ENCODE measurements at regions not wholly inside any gene's neighbourhood (a gene's known extent, or its start where the extent isn't known, plus 50 kb on each side); places are given as distances from the start of the nearest gene placed in this dataset.
"Not testable (repeated sequence)": the region's sequence is repeated elsewhere in the genome, so short reads cannot be mapped to it uniquely, and the experiment has no call there.

DNA sequence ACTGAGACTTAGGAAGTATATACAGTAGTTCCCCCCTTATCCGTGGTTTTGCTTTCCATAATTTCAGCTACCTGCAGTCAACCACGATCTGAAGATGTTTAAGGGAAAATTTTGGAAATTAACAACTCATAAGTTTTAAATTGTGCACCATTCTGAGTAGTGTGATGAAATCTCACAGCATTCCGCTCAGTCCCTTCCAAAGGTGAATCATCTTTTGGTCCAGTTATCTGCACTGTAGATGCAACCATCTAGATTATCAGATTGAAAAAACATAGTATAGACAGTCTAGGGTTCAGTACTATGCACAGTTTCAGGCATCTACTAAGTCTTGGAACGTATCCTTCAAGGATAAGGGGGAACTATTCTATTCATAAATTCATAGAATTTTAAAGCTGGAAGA is 109.0 kb downstream of the ANXA3 start:
- DNase-seq = no peak

DNA sequence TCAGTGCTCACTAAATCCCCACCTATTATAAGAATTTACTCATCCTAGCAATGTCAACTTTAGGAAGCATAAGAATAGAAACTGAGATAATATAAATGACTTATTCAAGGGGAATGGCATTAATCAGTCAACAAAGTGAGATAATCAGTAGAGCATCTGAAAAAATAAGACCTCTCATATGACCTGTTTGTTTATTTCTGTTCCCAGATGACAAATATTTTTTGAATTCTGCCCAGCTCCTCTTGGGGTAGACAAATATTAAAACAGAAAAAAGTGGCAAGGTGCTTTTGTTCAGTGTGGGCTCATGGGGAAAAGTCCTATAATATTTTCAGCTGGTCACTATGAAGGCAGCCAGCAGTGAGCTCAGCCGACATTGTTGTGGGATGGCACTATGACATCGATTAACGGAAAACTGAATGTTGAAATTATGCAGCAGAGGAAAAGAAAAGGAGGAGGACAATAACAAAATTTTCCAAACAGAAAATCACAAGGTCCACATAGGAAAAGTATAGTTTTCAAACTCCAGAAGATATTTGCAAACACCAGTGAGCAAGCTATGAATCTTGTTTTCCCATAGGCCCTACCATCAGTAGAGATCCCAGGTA is 109.6 kb downstream of the ANXA3 start:
- no peak for DNase-seq

DNA sequence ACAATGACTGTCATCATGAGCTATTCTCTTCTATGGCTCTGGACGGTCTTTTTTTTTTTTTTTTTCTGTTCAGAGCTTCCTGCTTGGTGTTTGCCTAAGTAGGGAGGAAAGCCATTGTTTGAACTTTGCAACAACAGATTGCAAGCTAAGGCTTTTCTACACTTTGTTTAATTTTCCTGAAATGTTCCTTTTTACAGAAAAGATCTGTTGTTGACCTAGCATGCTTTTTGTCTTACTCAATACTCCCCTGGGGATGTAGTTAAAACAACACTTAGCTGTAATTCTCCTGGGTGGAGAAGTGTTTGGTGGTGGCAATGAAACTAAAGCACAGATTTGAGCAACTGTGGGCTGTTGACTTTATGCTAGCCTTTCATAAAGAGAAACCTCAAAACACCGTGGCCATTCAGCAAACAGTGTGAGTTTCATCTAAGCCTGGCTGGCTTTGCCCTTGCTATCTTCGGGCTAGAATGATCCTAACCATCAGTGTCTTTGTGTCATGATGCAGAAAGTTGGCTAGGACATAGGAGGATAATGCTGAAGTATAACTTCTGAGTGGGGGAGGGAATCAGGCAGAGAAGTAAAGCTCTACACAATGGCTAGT is 110.5 kb downstream of the ANXA3 start:
- DNase-seq = no peak

DNA sequence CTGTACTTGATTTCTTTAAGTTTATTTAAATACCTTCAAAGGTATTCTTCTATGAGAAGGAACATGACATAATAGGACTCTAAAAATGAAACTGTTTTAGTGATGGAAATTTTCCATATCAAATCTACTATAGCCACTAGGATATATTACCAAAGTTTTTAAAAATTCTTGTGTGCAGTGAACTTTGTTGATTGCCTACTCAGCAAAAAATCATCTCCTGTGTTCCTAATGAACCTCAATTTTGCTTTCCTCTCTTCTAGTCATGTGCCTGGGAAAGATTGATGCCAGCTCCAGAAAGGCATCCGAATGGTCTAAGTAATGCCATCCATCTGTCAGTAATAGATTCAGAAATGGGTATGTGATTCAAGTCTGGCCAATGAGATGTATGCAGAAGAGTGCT is 111.1 kb downstream of the ANXA3 start:
- no peak for DNase-seq

GRCh38 chr4:78664296-78664695 is 111.9 kb upstream of the BMP2K start:
- not testable (repeated sequence) for DNase-seq

DNA sequence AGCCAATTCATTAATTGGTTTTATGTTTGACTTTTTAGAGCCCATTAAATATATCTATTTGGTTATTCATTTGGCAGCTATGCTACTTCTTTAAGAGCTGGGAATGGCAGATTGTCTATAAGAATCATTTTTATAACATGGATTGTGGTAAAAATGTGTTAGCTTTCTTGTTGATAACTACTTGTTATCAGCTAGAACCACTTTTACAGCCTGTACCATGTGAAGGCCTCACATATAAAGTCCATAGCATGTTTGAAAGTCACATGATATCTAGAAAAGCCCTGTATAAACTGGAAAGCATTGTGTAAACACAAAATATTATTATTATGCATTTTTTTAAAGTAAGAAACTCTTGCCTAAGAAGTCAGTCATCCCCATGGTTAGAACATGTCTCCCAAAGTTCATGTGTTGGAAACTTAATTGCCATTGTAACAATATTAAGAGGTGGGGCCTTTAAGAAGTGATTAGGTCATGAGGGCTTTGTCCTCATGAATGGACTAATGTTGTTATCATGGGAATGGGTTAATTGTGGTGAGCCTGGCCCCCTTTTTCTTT is 110.9 kb upstream of the BMP2K start:
- DNase-seq = no peak

- DNase-seq = no peak
These were observed 109.3 kb upstream of the BMP2K start for GRCh38 chr4:78666830-78667258.

GRCh38 chr4:78667325-78667724 is 108.8 kb upstream of the BMP2K start:
- DNase-seq = no peak

DNA sequence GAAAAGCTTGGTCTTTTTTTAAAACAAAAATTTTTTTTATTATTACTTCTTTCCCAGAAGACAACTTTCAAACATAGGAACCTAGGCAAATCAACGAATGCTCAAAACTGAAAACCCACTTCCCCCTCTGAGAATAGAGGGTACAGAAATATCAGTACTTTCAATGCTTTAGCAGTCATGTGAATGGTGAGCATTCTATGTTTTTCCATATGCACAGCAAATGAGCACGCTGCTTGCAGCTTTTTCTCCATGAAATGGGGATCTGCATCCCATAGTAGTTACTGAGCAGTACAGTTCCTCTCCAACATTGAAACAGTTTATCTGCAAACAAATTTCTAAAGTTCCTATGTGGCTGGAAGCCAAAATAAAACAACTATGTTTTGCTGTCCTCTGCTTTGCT is 108.4 kb upstream of the BMP2K start:
- DNase-seq = no peak

DNA sequence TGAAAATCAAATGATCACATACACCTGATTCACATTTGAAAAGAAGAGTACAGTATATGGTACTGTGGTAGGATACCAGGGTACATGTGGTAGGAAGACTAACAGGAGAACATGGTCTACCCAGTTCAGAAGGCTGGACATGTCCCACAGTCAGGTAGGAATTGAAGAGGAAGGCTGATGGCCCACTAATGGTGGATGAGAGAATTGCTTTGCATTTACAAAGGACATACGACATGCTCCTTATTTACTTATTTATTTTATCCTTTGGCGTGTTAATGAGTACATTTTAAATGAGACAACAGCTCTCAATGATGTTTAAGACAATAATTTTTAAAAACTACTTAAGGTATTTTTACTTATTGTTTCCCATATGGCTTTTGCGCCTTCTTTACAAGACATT is 106.7 kb upstream of the BMP2K start:
- DNase-seq = peak; percentile 31

GRCh38 chr4:78671903-78672815 is 104.0 kb upstream of the BMP2K start:
- DNase-seq = peak; percentile 15

DNA sequence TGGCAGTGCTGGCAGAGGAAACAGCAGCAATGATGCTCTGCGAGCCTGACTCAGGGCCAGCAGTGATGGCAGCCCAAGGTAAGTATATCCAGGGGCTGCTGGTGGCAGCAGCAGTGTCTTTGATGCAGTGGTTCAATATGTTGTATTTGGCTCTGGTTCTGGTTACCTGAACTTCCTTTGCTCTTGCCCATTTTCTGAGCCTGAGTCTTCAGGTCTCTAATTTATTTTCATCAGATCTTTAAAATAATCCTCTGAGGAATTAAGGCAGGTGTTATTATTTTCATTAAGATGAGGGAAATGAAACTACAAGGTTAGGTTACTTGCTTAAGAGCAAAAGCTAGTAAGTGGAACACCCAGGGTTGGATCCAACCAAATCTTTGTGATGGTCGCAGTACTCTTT is 102.8 kb upstream of the BMP2K start:
- no peak for DNase-seq

GRCh38 chr4:78675325-78675724 is 100.8 kb upstream of the BMP2K start:
- DNase-seq = no peak

GRCh38 chr4:78682070-78682469 is 94.1 kb upstream of the BMP2K start:
- DNase-seq = no peak

DNA sequence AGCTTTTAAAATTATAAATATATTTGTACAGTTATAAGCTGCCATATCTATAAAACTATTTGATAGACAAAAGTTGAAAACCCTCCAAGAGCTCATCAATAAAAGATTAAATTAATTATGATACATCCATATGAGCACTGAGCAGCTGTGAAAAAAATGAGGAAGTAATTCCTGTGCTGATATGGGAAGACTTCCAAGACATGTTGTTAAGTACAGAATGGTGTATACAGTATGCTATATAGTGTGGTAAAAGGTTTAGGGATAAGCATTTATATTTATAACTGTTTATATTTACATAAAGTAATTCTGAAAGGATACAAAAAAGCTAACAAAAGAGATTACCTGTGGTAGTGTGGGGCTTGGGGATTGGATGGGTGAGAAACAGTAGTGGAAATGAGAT is 92.8 kb upstream of the BMP2K start:
- DNase-seq = no peak

- no peak for DNase-seq
These were observed 91.6 kb upstream of the BMP2K start for GRCh38 chr4:78684325-78685079.

GRCh38 chr4:78687818-78688217 is 88.3 kb upstream of the BMP2K start:
- no peak for DNase-seq

GRCh38 chr4:78688366-78688765 is 87.8 kb upstream of the BMP2K start:
- DNase-seq = no peak

DNA sequence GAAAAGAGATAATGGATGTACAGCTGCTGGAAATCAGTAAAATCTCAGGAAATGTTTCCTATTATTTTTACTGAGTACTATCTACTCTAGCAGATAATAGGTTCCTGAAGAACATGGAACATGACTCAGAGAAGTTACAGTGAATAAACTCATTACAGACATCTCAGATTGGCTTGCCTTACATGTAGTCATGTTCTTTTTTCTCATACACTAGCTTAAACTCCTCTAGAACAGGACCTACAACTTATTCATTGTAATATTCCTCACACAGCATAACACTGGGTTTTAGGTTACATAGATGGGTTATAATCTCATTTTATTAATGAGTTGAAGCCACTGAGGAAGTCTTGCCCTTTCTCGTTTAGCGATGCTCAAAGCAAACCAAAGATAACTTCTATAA is 86.9 kb upstream of the BMP2K start:
- DNase-seq = no peak

- DNase-seq = no peak
These were observed 86.3 kb upstream of the BMP2K start for GRCh38 chr4:78689700-78690323.

- no peak for DNase-seq
These were observed 84.8 kb upstream of the BMP2K start for GRCh38 chr4:78691334-78691754.

Measured in NCI-H82 (cell line).